Body of pancreas (tissue), 4 donors: ENCODE measurements at regions not wholly inside any gene's neighbourhood (a gene's known extent, or its start where the extent isn't known, plus 50 kb on each side); places are given as distances from the start of the nearest gene placed in this dataset.
"Not testable (repeated sequence)": the region's sequence is repeated elsewhere in the genome, so short reads cannot be mapped to it uniquely, and the experiment has no call there.

Experiments used
- ATAC-seq: fragments of 150-250 bp; one replicate; pipeline ENCODE4 v1.9.1; 2016
- DNase-seq, 4 donors: peaks; one replicate each; pipeline ENCODE4 v3.0.0-alpha.2; 2019
- H3K27ac ChIP-seq, 4 donors: fragments of 200-600 bp; sonication (generic); 1 replicate in 3 of 4; 2 replicates in 1 of 4; pipeline versions ENCODE4 v1.5.1 to v1.6.1; 2016 to 2019; ENCODE audit warnings: mild to moderate bottlenecking in 1 of 4, mixed read lengths in 1 of 4, moderate library complexity in 1 of 4
- H3K27me3 ChIP-seq, 2 donors: fragments of 200-600 bp; sonication (generic); one replicate each; pipeline ENCODE4 v1.6.0; 2016; ENCODE audit warnings: mild to moderate bottlenecking in 1 of 2
- H3K36me3 ChIP-seq, 2 donors: fragments of 200-600 bp; sonication (generic); replicated peaks in 1 of 2; 2 replicates each; pipeline ENCODE4 v1.5.1; 2016; ENCODE audit warnings: low read depth in 2 of 2; ENCODE audit not compliant: insufficient read depth in 1 of 2
- H3K4me1 ChIP-seq: fragments of 200-600 bp; sonication (generic); one replicate; pipeline ENCODE4 v1.6.0; 2016
- H3K4me3 ChIP-seq, 2 donors: fragments of 200-600 bp; sonication (generic); 1 replicate in 1 of 2; 2 replicates in 1 of 2; pipeline ENCODE4 v1.5.1; 2016 to 2019
- H3K9me3 ChIP-seq, 3 donors: fragments of 200-600 bp; sonication (generic); 1 replicate in 2 of 3; 2 replicates in 1 of 3; pipeline ENCODE4 v1.5.1; 2016
- CTCF ChIP-seq, 7 experiments: fragments of 450-650 bp in 4 of 7; fragments of 200-600 bp in 3 of 7; sonication (generic) in 3 of 7; IDR thresholded peaks; one replicate each; pipeline ENCODE4 v1.5.1; 2016 to 2019; ENCODE audit warnings: antibody characterized with exemption in 7 of 7
- POLR2A ChIP-seq, 3 donors: fragments of 450-650 bp; IDR thresholded peaks; one replicate each; pipeline ENCODE4 v1.6.1; 2016; ENCODE audit warnings: antibody characterized with exemption in 3 of 3, mild to moderate bottlenecking in 2 of 3
- WGBS, 2 donors: methylation state at CpG; one replicate each; pipeline ENCODE4 v1.1.5; 2017; 5-methylcytosine and 5-hydroxymethylcytosine counted together
- intact Hi-C: fragments of 100-400 bp; cut with DNase I; formaldehyde crosslinking; loops from one replicate; pipeline ENCODE4 v1.15.1; 2023

- ATAC-seq, result no peak
Observed at GRCh38 chr6:122264557-122264956, 134.9 kb upstream of the HSF2 start.

DNA sequence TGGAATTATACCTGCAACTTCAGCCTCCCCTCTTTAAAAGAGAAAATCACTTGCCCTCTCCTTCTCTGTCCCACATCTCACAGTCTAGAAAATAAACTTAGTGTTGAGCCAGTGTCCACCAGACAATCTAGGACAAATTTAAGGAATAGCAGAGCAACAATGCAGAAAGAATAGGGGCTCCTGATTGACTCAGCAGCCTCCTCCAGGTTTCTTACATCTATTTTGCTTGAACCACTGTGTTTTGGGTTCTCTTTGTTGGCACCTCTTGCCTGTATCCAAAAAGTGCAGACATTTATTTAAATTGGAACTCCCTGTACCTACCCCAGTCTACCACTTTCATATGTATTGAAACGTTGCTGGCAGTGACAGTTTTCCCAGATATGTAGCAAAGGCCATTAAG, 133.7 kb upstream of the HSF2 start:
- no peaks in the 10 kb centered on the region for H3K36me3 ChIP-seq
- no peaks in the 10 kb centered on the region for H3K27me3 ChIP-seq
- ATAC-seq (no peak), DNase-seq (no peak)
- no peak overlapping the region for H3K27ac ChIP-seq
- WGBS, 2 donors, result 19 to 28% methylated on average over 1 of the region's 1 CpG
- no peaks in the 10 kb centered on the region for H3K4me1 ChIP-seq
- TF ChIP-seq POLR2A (IDR thresholded peaks at IDR 0.05) (no peak), CTCF (IDR thresholded peaks at IDR 0.05) (no peak)
- H3K9me3 ChIP-seq, result no peaks in the 10 kb centered on the region
- intact Hi-C loops, result no loop called here
- no peak overlapping the region for H3K4me3 ChIP-seq

More at GRCh38 chr6:122264557-122264956, 134.9 kb upstream of the HSF2 start:
- Histone ChIP-seq H3K9me3 (no peaks in the 10 kb centered on the region), H3K27me3 (no peaks in the 10 kb centered on the region), H3K36me3 (no peaks in the 10 kb centered on the region), H3K4me3 (no peak overlapping the region), H3K4me1 (no peaks in the 10 kb centered on the region), H3K27ac (no peak overlapping the region)
- TF ChIP-seq POLR2A (IDR thresholded peaks at IDR 0.05) (no peak), CTCF (IDR thresholded peaks at IDR 0.05) (no peak)
- WGBS, 2 donors, result 22 to 24% methylated on average over 2 of the region's 2 CpGs
- no peak for DNase-seq
- intact Hi-C loops, result no loop called here

- H3K36me3 ChIP-seq, result no peaks in the 10 kb centered on the region
- no peak for DNase-seq
- no peak overlapping the region for H3K27ac ChIP-seq
- intact Hi-C loops, result no loop called here
- no peak for ATAC-seq
- WGBS, 2 donors, result 96 to 98% methylated on average over 2 of the region's 2 CpGs
- TF ChIP-seq CTCF (IDR thresholded peaks at IDR 0.05) (no peak), POLR2A (IDR thresholded peaks at IDR 0.05) (no peak)
- no peak overlapping the region for H3K4me3 ChIP-seq
- H3K9me3 ChIP-seq, result no peaks in the 10 kb centered on the region
- no peaks in the 10 kb centered on the region for H3K27me3 ChIP-seq
- H3K4me1 ChIP-seq, result no peaks in the 10 kb centered on the region
Observed at GRCh38 chr6:122268394-122268793, 131.1 kb upstream of the HSF2 start.

GRCh38 chr6:122276637-122277036, 122.8 kb upstream of the HSF2 start:
- Histone ChIP-seq H3K9me3 (no peaks in the 10 kb centered on the region), H3K27ac (no peak overlapping the region), H3K27me3 (no peaks in the 10 kb centered on the region), H3K4me1 (no peaks in the 10 kb centered on the region), H3K4me3 (no peak overlapping the region), H3K36me3 (no peaks in the 10 kb centered on the region)
- 56 to 61% methylated on average over 1 of the region's 1 CpG for WGBS, 2 donors
- intact Hi-C loops, result no loop called here
- TF ChIP-seq CTCF (IDR thresholded peaks at IDR 0.05), result no peak
- TF ChIP-seq POLR2A (IDR thresholded peaks at IDR 0.05), result no peak
- no peak for DNase-seq
- ATAC-seq, result no peak

GRCh38 chr6:122280105-122281021, 119.1 kb upstream of the HSF2 start:
- ATAC-seq, H3K4me1 ChIP-seq, intact Hi-C loops, H3K36me3 ChIP-seq, H3K27ac ChIP-seq, H3K9me3 ChIP-seq, H3K4me3 ChIP-seq, H3K27me3 ChIP-seq, DNase-seq: not testable (repeated sequence)
- WGBS, 2 donors, result 90 to 95% methylated on average over 30 to 52 of the region's 52 CpGs
